ENCODE measurements at regions not wholly inside any gene's neighbourhood (a gene's known extent, or its start where the extent isn't known, plus 50 kb on each side); places are given as distances from the start of the nearest gene placed in this dataset.

- TF ChIP-seq CTCF (IDR thresholded peaks at IDR 0.05; ENCODE audit: control extremely low read depth, extremely low read depth) = no peak
- Histone ChIP-seq H3K4me1 (ENCODE audit: control insufficient read depth in 5 of 5, insufficient read depth in 5 of 5, low read length in 5 of 5) (no peaks in the 10 kb centered on the region), H3K9ac (ENCODE audit: insufficient read depth in 1 of 2, low read length in 2 of 2) (no peak overlapping the region), H3K9me3 (ENCODE audit: control insufficient read depth in 4 of 4, insufficient read depth in 3 of 4, low read length in 3 of 4) (no peaks in the 10 kb centered on the region), H3K27me3 (ENCODE audit: control insufficient read depth in 3 of 3, insufficient read depth in 3 of 3, low read length in 2 of 3) (no peaks in the 10 kb centered on the region), H3K36me3 (ENCODE audit: control insufficient read depth in 4 of 4, insufficient read depth in 4 of 4, low read length in 4 of 4) (no peaks in the 10 kb centered on the region), H3K4me3 (no peak overlapping the region), H3K27ac (ENCODE audit: low read depth in 1 of 2, low read length in 1 of 2) (no peak overlapping the region)
- ATAC-seq (ENCODE audit: insufficient read depth, low FRiP score) (peak; percentile 42), DNase-seq (no peak)
- WGBS, 2 donors = 81 to 84% methylated on average over 4 of the region's 4 CpGs
Measured at GRCh38 chr10:105834261-105835059, 1193.4 kb downstream of the SORCS3 start.

GRCh38 chr10:105827133-105827532 is 1186.0 kb downstream of the SORCS3 start:
- Histone ChIP-seq H3K27me3 (ENCODE audit: control insufficient read depth in 3 of 3, insufficient read depth in 3 of 3, low read length in 2 of 3) (no peaks in the 10 kb centered on the region), H3K36me3 (ENCODE audit: control insufficient read depth in 4 of 4, insufficient read depth in 4 of 4, low read length in 4 of 4) (no peaks in the 10 kb centered on the region), H3K9ac (ENCODE audit: insufficient read depth in 1 of 2, low read length in 2 of 2) (no peak overlapping the region), H3K4me3 (no peak overlapping the region), H3K27ac (ENCODE audit: low read depth in 1 of 2, low read length in 1 of 2) (no peak overlapping the region), H3K9me3 (ENCODE audit: control insufficient read depth in 4 of 4, insufficient read depth in 3 of 4, low read length in 3 of 4) (no peaks in the 10 kb centered on the region), H3K4me1 (ENCODE audit: control insufficient read depth in 5 of 5, insufficient read depth in 5 of 5, low read length in 5 of 5) (no peaks in the 10 kb centered on the region)
- TF ChIP-seq CTCF (IDR thresholded peaks at IDR 0.05; ENCODE audit: control extremely low read depth, extremely low read depth) = no peak
- no peak for DNase-seq
- WGBS, 2 donors = 83 to 88% methylated on average over 1 of the region's 1 CpG
- no peak for ATAC-seq (ENCODE audit: insufficient read depth, low FRiP score)

GRCh38 chr10:105807935-105808587 is 1167.0 kb downstream of the SORCS3 start:
- Histone ChIP-seq H3K4me3 (no peak overlapping the region), H3K27ac (ENCODE audit: low read depth in 1 of 2, low read length in 1 of 2) (no peak overlapping the region), H3K27me3 (ENCODE audit: control insufficient read depth in 3 of 3, insufficient read depth in 3 of 3, low read length in 2 of 3) (no peaks in the 10 kb centered on the region), H3K9me3 (ENCODE audit: control insufficient read depth in 4 of 4, insufficient read depth in 3 of 4, low read length in 3 of 4) (no peaks in the 10 kb centered on the region), H3K4me1 (ENCODE audit: control insufficient read depth in 5 of 5, insufficient read depth in 5 of 5, low read length in 5 of 5) (no peaks in the 10 kb centered on the region), H3K36me3 (ENCODE audit: control insufficient read depth in 4 of 4, insufficient read depth in 4 of 4, low read length in 4 of 4) (no peaks in the 10 kb centered on the region), H3K9ac (ENCODE audit: insufficient read depth in 1 of 2, low read length in 2 of 2) (no peak overlapping the region)
- TF ChIP-seq CTCF (IDR thresholded peaks at IDR 0.05; ENCODE audit: control extremely low read depth, extremely low read depth) = no peak
- WGBS, 2 donors = 76 to 83% methylated on average over 8 of the region's 8 CpGs
- ATAC-seq (ENCODE audit: insufficient read depth, low FRiP score) = no peak
- no peak for DNase-seq

All from lung (tissue), 11 donors.